ENCODE measurements at regions not wholly inside any gene's neighbourhood (a gene's known extent, or its start where the extent isn't known, plus 50 kb on each side); places are given as distances from the start of the nearest gene placed in this dataset.

DNA sequence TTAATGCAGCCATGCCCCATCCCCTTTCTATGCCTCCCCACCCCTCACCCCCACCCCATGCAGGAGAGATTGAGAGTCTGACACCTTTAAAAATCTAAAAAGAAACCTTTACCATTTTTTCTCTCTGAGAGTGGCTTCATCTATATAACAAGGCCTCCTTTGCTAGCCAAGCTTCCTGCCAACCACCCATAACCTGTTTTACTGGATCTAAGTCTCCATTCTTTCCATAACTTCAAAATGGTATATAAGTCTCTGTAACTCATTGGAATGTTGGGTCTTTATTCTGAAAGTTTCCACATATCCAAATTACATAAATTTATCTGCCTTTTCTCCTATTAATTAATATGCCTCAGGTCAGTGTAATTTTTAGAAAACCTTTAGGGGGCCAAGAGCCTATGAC lies 1174.0 kb downstream of the MAT2B start:
- no peaks in the 10 kb centered on the region for H3K27me3 ChIP-seq (replicated peaks; ENCODE audit: control insufficient read depth, insufficient read depth, low read length)
- no peak overlapping the region for H3K4me3 ChIP-seq (replicated peaks; ENCODE audit: low read depth, low read length)
- H3K36me3 ChIP-seq (ENCODE audit: control insufficient read depth, insufficient read depth, low read length), result no peaks in the 10 kb centered on the region
- DNase-seq (ENCODE audit: extremely low read depth, insufficient read length), result no peak
- TF ChIP-seq, protein P1, sequence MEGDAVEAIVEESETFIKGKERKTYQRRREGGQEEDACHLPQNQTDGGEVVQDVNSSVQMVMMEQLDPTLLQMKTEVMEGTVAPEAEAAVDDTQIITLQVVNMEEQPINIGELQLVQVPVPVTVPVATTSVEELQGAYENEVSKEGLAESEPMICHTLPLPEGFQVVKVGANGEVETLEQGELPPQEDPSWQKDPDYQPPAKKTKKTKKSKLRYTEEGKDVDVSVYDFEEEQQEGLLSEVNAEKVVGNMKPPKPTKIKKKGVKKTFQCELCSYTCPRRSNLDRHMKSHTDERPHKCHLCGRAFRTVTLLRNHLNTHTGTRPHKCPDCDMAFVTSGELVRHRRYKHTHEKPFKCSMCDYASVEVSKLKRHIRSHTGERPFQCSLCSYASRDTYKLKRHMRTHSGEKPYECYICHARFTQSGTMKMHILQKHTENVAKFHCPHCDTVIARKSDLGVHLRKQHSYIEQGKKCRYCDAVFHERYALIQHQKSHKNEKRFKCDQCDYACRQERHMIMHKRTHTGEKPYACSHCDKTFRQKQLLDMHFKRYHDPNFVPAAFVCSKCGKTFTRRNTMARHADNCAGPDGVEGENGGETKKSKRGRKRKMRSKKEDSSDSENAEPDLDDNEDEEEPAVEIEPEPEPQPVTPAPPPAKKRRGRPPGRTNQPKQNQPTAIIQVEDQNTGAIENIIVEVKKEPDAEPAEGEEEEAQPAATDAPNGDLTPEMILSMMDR (IDR thresholded peaks at IDR 0.05; ENCODE audit: insufficient read depth, low read length, poor library complexity, severe bottlenecking), result no peak

DNA sequence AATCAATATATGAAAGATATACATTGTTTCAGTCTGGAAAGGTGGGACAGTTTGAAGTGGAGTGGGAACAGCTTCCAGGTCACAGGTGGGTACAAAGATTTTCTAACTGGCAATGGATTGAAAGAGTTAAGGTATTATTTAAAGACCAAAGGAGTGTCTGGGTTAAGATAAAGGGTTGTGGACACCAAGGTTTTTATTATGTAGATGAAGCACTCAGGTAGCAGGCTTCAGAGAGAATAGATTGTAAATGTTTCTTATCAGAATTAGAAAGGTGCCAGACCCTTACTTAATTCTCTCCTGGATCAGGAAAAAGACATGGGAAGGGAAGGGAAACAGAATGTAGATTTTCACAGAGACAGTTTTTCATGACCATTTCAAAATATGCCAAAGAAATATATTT lies 1174.8 kb downstream of the MAT2B start:
- Histone ChIP-seq H3K4me3 (replicated peaks; ENCODE audit: low read depth, low read length) (no peak overlapping the region), H3K36me3 (ENCODE audit: control insufficient read depth, insufficient read depth, low read length) (no peaks in the 10 kb centered on the region), H3K27me3 (replicated peaks; ENCODE audit: control insufficient read depth, insufficient read depth, low read length) (no peaks in the 10 kb centered on the region)
- no peak for DNase-seq (ENCODE audit: extremely low read depth, insufficient read length)
- TF ChIP-seq, protein P1 (IDR thresholded peaks at IDR 0.05; ENCODE audit: insufficient read depth, low read length, poor library complexity, severe bottlenecking), result no peak

DNA sequence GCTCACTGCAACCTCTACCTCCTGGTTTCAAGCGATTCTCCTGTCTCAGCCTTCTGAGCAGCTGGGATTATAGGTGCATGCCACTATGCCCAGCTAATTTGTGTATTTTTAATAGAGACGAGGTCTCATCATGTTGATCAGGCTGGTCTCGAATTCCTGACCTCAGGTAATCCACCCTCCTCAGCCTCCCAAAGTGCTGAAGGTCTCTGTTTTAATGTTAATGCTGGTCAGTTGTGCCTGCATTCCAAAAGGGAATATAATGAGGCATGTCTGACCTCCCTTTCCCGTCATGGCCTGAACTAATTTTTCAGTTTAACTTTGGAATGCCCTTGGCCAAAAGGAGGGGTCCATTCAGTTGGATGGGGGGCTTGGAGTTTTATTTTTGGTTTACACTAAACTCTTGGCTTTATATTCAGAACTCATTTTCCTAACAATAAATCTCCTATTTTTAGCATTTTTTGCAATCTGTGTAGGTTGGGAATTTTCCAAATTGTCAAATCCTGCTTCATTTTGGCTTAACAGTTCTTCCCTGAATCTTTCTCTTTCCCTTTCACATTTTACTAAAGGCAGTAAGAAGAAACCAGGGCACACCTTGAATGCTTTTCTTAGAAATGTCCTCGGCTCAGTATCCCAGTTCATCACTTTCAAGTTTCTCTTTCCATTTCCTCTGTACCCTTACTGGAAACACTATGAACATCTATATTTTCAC lies 1175.5 kb downstream of the MAT2B start:
- TF ChIP-seq, protein P1 (IDR thresholded peaks at IDR 0.05; ENCODE audit: insufficient read depth, low read length, poor library complexity, severe bottlenecking), result no peak
- H3K4me3 ChIP-seq (replicated peaks; ENCODE audit: low read depth, low read length), result no peak overlapping the region
- DNase-seq (ENCODE audit: extremely low read depth, insufficient read length), result no peak
- no peaks in the 10 kb centered on the region for H3K36me3 ChIP-seq (ENCODE audit: control insufficient read depth, insufficient read depth, low read length)
- no peaks in the 10 kb centered on the region for H3K27me3 ChIP-seq (replicated peaks; ENCODE audit: control insufficient read depth, insufficient read depth, low read length)

DNA sequence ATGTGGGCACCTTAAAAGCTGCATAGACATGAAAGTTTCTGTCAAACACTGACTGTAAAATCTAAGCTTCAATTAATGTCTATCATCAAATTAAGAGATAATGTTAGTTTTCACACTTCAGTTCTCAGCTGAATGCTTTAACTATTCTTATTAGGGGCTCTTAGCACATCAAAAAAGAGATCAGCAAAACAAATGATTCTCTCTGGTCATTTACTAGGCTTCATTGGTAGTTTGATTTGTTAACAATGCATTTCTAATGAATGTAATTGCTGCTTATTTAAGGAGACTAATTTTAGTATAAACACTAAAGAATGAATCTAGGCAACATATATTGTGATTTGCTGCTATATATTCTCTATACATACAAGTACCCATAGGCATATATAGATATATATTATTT lies 1182.0 kb downstream of the MAT2B start:
- no peak for DNase-seq (ENCODE audit: extremely low read depth, insufficient read length)
- H3K4me3 ChIP-seq (replicated peaks; ENCODE audit: low read depth, low read length), result no peak overlapping the region
- no peaks in the 10 kb centered on the region for H3K36me3 ChIP-seq (ENCODE audit: control insufficient read depth, insufficient read depth, low read length)
- no peaks in the 10 kb centered on the region for H3K27me3 ChIP-seq (replicated peaks; ENCODE audit: control insufficient read depth, insufficient read depth, low read length)
- TF ChIP-seq, protein P1 (IDR thresholded peaks at IDR 0.05; ENCODE audit: insufficient read depth, low read length, poor library complexity, severe bottlenecking), result no peak

DNA sequence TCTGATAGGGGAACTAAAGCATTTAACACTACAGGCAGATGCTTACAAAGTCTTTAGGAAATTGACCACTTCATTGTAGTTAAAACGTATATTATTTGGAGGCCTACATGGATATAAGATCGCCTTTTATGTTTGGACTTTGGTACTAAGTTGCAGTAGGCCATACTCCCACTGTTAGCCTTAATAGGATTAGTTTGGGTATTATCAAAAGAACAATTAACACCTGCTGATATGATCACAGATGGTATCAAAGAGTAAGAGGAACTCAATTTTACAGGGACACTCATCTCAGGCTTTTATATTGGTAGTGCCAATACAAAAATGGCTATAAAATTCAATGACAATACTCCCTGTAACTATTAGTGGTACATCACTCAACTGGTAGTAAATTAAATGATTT lies 1183.0 kb downstream of the MAT2B start:
- TF ChIP-seq, protein P1 (IDR thresholded peaks at IDR 0.05; ENCODE audit: insufficient read depth, low read length, poor library complexity, severe bottlenecking), result no peak
- DNase-seq (ENCODE audit: extremely low read depth, insufficient read length), result no peak

DNA sequence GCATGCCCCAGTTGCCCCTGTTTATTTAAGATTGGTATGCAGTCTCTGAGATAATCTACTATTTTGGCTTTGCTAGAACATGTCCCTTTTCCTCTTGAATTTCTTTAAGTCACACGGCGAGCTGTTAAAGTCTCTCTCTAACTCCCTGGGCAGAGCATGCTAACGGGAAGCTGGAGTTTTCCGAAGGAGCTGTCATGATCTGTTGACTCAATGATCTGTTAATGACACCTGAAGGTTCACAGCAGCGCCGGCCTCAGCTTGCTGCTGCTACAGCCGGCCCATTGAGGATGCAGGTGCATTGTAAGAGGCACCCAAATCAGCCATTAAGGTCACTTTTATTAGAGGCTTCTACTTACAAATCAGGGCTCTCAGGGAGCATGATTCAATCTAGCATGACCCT lies 1203.4 kb downstream of the MAT2B start:
- Histone ChIP-seq H3K36me3 (ENCODE audit: control insufficient read depth, insufficient read depth, low read length) (no peaks in the 10 kb centered on the region), H3K4me3 (replicated peaks; ENCODE audit: low read depth, low read length) (no peak overlapping the region), H3K27me3 (replicated peaks; ENCODE audit: control insufficient read depth, insufficient read depth, low read length) (no peaks in the 10 kb centered on the region)
- no peak for DNase-seq (ENCODE audit: extremely low read depth, insufficient read length)
- TF ChIP-seq, protein P1 (IDR thresholded peaks at IDR 0.05; ENCODE audit: insufficient read depth, low read length, poor library complexity, severe bottlenecking), result no peak

More for the DNA sequence above, 1183.0 kb downstream of the MAT2B start:
- no peaks in the 10 kb centered on the region for H3K36me3 ChIP-seq (ENCODE audit: control insufficient read depth, insufficient read depth, low read length)
- H3K27me3 ChIP-seq (replicated peaks; ENCODE audit: control insufficient read depth, insufficient read depth, low read length), result no peaks in the 10 kb centered on the region
- H3K4me3 ChIP-seq (replicated peaks; ENCODE audit: low read depth, low read length), result no peak overlapping the region
